WTC11 (cell line): ENCODE measurements at regions not wholly inside any gene's neighbourhood (a gene's known extent, or its start where the extent isn't known, plus 50 kb on each side); places are given as distances from the start of the nearest gene placed in this dataset.

Experiments used
- ATF1 ChIP-seq: sonication (generic); formaldehyde crosslinking; IDR thresholded peaks from 2 replicates; pipeline ENCODE4 v1.8.1; 2023; ENCODE audit warnings: mild to moderate bottlenecking, moderate library complexity, missing genetic modification reagents
- ATF6 ChIP-seq: sonication (generic); formaldehyde crosslinking; IDR thresholded peaks from 2 replicates; pipeline ENCODE4 v1.8.1; 2023; ENCODE audit warnings: mild to moderate bottlenecking, missing genetic modification reagents
- CTCF ChIP-seq: fragments of 200-600 bp; IDR thresholded peaks from 2 replicates; pipeline ENCODE4 v1.8.0; 2022; ENCODE audit warnings: antibody characterized with exemption
- E2F4 ChIP-seq: sonication (generic); formaldehyde crosslinking; IDR thresholded peaks from 2 replicates; pipeline ENCODE4 v1.8.1; 2022; ENCODE audit warnings: low read depth, mild to moderate bottlenecking, moderate library complexity, missing genetic modification reagents, borderline replicate concordance
- ESRRA ChIP-seq: sonication (generic); formaldehyde crosslinking; IDR thresholded peaks from 2 replicates; pipeline ENCODE4 v1.8.1; 2022; ENCODE audit warnings: mild to moderate bottlenecking, missing genetic modification reagents, borderline replicate concordance
- FOXJ3 ChIP-seq: sonication (generic); formaldehyde crosslinking; IDR thresholded peaks from 2 replicates; pipeline ENCODE4 v1.9.0; 2021; ENCODE audit warnings: missing genetic modification reagents, mild to moderate bottlenecking, borderline replicate concordance
- FOXP1 ChIP-seq: sonication (generic); formaldehyde crosslinking; IDR thresholded peaks from 2 replicates; pipeline ENCODE4 v1.8.0; 2022; ENCODE audit warnings: missing genetic modification reagents, mild to moderate bottlenecking, moderate library complexity, borderline replicate concordance
- GTF2I ChIP-seq: fragments of 250-450 bp; sonication (Bioruptor Pico); conservative IDR thresholded peaks from 2 replicates; pipeline ENCODE4 v1.4.0; 2021; ENCODE audit warnings: mild to moderate bottlenecking
- HMGXB4 ChIP-seq: sonication (generic); formaldehyde crosslinking; IDR thresholded peaks from 2 replicates; pipeline ENCODE4 v1.8.1; 2023; ENCODE audit warnings: mild to moderate bottlenecking, moderate library complexity, missing genetic modification reagents
- JUN ChIP-seq: sonication (generic); formaldehyde crosslinking; IDR thresholded peaks from 2 replicates; pipeline ENCODE4 v1.8.0; 2023; ENCODE audit warnings: mild to moderate bottlenecking, missing genetic modification reagents
- MAX ChIP-seq: sonication (generic); formaldehyde crosslinking; IDR thresholded peaks from 2 replicates; pipeline ENCODE4 v1.8.0; 2022; ENCODE audit warnings: mild to moderate bottlenecking, missing genetic modification reagents
- MLX ChIP-seq: sonication (generic); formaldehyde crosslinking; IDR thresholded peaks from 2 replicates; pipeline ENCODE4 v1.8.1; 2023; ENCODE audit warnings: mild to moderate bottlenecking, missing genetic modification reagents, moderate library complexity
- TCF7 ChIP-seq: sonication (generic); formaldehyde crosslinking; IDR thresholded peaks from 2 replicates; pipeline ENCODE4 v1.8.0; 2022; ENCODE audit warnings: mild to moderate bottlenecking, low read depth, missing genetic modification reagents, moderate library complexity
- ZNF317 ChIP-seq: sonication (generic); formaldehyde crosslinking; IDR thresholded peaks from 2 replicates; pipeline ENCODE4 v1.8.1; 2023; ENCODE audit warnings: low read depth, mild to moderate bottlenecking, moderate library complexity, missing genetic modification reagents, borderline replicate concordance
- TF ChIP-seq, protein P1 (sequence below): fragments of 250-450 bp; sonication (Bioruptor Pico); IDR thresholded peaks from 2 replicates; pipeline ENCODE4 v1.8.0; 2021; ENCODE audit warnings: mild to moderate bottlenecking
- TF ChIP-seq, protein P2 (sequence below): sonication (generic); formaldehyde crosslinking; IDR thresholded peaks from 2 replicates; pipeline ENCODE4 v1.8.0; 2023; ENCODE audit warnings: missing genetic modification reagents

GRCh38 chr15:77834276-77834990 lies 201.7 kb upstream of the LINGO1 start (continued):
- TF ChIP-seq E2F4 (CRISPR knock-in tag) (no peak), MAX (CRISPR knock-in tag) (no peak), GTF2I (CRISPR knock-in tag) (no peak), ATF1 (CRISPR knock-in tag) (no peak), JUN (CRISPR knock-in tag) (no peak), ATF6 (CRISPR knock-in tag) (no peak), ESRRA (CRISPR knock-in tag) (no peak), TCF7 (CRISPR knock-in tag) (no peak), FOXP1 (CRISPR knock-in tag) (no peak), FOXJ3 (CRISPR knock-in tag) (no peak), CTCF (no peak), HMGXB4 (CRISPR knock-in tag) (no peak), MLX (CRISPR knock-in tag) (no peak), ZNF317 (CRISPR knock-in tag) (no peak)
- TF ChIP-seq, protein P1, sequence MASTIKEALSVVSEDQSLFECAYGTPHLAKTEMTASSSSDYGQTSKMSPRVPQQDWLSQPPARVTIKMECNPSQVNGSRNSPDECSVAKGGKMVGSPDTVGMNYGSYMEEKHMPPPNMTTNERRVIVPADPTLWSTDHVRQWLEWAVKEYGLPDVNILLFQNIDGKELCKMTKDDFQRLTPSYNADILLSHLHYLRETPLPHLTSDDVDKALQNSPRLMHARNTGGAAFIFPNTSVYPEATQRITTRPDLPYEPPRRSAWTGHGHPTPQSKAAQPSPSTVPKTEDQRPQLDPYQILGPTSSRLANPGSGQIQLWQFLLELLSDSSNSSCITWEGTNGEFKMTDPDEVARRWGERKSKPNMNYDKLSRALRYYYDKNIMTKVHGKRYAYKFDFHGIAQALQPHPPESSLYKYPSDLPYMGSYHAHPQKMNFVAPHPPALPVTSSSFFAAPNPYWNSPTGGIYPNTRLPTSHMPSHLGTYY (CRISPR knock-in tag) = no peak
- TF ChIP-seq, protein P2, sequence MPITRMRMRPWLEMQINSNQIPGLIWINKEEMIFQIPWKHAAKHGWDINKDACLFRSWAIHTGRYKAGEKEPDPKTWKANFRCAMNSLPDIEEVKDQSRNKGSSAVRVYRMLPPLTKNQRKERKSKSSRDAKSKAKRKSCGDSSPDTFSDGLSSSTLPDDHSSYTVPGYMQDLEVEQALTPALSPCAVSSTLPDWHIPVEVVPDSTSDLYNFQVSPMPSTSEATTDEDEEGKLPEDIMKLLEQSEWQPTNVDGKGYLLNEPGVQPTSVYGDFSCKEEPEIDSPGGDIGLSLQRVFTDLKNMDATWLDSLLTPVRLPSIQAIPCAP (CRISPR knock-in tag) = no peak
